T-helper 2 cell (primary cell): ENCODE measurements at regions not wholly inside any gene's neighbourhood (a gene's known extent, or its start where the extent isn't known, plus 50 kb on each side); places are given as distances from the start of the nearest gene placed in this dataset.
"Not testable (repeated sequence)": the region's sequence is repeated elsewhere in the genome, so short reads cannot be mapped to it uniquely, and the experiment has no call there.

ENCODE experiments used
- DNase-seq, 5 experiments: peaks; one replicate each; pipeline versions ENCODE4 v3.0.0 to v3.0.0-alpha.2; 2012 to 2022

GRCh38 chr12:25382311-25383106 is 131.8 kb upstream of the KRAS start:
- DNase-seq: peak in 1 of 5 experiments; percentile 22

GRCh38 chr12:25377469-25378177 is 126.9 kb upstream of the KRAS start:
- peak in 2 of 5 experiments; percentile 7 to 90 for DNase-seq

GRCh38 chr12:25376985-25377384 is 126.3 kb upstream of the KRAS start:
- DNase-seq: peak in 1 of 5 experiments; percentile 46

GRCh38 chr12:25376407-25376806 is 125.7 kb upstream of the KRAS start:
- no peak for DNase-seq

DNA sequence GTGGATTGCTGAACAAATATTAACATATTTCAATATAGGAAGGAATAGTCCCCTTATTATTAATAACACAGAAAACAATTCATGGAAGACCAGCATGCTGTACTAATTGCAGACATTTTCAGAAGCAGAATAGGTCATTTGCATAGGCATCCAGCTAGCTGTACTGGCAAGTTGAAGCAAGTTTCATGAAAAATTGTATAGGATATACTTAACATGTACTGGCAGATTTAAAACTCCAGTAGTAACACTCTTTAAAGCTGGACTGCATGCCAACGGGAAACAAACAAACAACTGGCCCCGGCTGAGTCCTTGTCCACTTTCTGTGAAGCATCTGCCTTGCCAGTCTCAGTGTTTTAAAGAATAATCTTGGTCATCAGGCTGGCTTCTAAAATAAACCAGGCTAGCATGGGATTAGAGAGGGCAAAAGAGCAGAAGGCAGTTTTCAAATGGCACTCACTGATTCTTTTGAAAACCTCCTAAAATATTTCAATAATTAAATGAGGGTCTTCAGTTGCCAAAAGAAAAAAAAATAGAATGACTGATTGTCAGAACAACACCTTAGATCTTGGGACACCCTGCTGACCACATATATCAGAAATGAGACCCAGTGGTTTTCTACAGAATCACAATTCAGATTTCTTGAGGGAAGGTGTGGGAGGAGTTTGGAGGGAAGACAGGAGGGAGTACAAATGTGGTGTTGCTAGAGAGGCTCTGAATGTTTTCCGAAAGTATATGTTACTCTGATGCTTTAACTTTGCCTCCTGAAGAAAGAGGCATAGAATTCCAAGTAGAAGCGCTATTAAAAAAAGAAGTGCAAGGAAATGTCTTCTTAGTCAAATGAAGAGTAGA is 122.5 kb upstream of the KRAS start:
- DNase-seq: peak in 1 of 5 experiments; percentile 88

DNA sequence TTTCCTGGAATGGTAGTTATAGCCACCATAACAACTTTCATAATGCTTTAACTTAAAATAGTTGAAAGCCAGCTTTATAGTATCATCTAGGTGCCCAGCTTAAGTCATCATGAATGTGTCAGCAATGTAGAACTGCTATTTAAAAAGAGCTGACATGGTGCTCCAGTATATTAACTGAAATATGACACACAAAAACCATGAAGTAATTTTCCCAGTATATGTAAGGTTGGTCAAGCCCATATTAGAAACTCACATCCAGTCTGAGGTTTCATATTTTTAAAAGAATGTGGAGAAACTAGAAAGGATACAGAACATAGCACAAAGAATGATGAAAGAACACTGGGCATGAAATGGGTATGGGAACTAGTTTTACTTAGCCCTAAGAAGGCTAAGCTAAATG is 121.3 kb upstream of the KRAS start:
- no peak for DNase-seq

DNA sequence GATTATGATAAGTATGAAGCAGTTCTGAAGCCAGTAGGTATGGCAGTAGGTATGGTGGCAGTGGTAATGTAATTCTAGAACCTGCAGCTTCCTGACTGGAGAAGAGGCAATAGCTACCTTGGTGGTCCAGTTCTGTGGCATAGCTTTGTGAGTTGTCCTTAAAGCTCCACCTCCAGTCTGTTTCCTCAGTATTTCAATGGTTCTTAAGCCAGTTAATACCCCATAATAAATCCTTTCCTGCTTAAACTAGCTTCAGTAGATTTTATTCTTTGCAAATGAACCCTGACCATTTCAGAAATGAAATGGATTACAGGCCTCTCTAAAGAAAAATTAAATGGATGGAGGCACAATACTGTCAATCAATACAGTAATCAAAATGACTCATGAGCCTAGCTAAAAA is 117.8 kb upstream of the KRAS start:
- DNase-seq: no peak

DNA sequence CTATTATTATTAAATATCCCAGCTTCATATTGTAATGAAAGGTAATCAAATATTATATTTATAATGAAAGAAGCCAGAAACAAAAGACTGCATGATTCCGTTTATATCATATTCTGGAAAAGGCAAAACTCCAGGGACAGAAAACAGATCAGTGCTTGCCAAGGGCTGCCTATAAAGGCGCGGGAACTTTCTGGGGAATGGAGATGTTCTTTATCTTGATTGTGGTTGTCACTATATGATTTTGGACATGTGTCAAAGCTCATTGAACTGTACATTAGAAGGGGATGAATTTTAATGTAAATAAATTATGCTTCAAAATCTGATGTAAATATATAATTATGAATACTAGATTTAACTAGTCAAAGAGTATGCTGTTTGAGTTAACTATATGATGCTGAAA is 115.4 kb upstream of the KRAS start:
- no peak for DNase-seq

DNA sequence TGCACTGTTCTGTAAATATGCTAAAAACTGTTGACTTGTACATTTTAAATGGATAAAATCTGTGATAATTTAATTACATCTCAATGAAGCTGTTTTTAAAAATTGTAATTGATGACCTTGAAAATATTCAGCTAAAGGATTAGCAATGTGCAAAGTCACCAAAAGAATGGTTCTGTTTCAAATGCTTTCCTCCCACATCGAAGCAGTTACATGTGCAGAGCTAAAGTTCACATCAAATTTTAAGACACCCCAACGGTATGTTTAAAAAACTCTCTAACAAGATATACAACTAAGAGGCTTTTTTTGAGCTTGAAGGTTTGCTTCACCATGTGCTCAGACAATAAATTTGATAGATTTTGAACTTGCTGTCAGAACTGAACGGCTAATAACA is 114.6 kb upstream of the KRAS start:
- peak in 1 of 5 experiments; percentile 31 for DNase-seq

DNA sequence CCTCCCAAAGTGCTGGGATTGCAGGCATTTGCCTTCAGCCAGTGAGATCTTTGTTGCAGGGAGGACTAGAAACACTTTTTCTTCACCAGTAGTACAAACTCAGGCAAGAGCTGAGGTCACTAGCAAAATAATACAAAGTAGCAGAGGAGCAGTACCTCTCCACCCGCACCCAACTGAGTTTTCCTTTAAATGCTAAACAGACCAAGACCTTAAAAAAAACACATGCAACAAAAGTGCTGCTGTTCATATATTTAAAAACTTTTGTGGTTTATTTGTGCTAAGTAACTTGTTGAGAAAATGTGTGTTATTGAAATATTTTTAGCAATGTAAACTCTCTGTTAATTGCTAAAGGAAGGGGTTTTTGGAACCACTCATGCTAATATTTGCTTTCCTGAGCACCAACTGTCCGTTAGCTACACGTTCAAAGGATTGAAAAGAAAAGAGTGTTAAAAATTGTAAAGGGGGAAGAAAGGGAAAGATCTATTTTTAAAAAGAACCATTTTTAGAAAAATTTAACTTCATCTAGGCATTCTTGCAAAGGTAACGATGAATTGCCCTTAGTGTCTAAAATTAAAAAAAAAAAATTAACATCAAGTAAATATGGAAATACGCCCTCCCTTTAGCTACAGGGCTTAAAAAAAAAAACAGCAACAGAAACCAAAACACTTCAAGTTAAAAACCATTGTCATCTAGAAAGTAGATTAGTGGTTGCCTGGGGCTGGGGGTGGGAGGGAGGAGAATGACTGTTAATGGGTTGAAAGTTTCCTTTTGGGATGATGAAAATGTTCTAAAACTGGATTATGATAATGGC is 114.0 kb upstream of the KRAS start:
- peak in 2 of 5 experiments; percentile 50 to 89 for DNase-seq

- DNase-seq: no peak
Observed at GRCh38 chr12:25362646-25363045, 111.9 kb upstream of the KRAS start.

DNA sequence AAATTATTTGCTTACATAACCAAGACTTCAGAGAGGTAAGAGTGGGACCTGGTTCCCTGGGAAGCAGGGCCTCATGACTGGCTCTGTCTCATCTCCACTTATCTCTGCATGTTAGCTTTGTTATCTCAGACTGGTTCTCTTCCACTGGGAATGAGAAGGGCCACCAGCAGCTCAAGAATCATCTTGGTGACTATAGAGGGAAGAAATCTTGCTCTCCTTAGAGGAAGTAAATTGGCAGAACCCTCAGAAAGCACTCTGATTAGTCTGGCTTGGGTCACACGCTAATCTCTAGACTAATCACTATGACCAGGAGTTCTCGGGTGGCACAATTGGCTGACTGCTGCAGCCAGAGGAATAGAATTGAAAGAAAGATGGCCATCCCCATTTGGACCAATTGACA is 110.8 kb upstream of the KRAS start:
- DNase-seq: no peak

GRCh38 chr12:25357595-25357994 is 106.9 kb upstream of the KRAS start:
- no peak for DNase-seq

- not testable (repeated sequence) for DNase-seq
Observed at GRCh38 chr12:25352942-25353341, 102.2 kb upstream of the KRAS start.

- DNase-seq: peak in 1 of 5 experiments; percentile 58
Observed at GRCh38 chr12:25352083-25352918, 101.6 kb upstream of the KRAS start.

DNA sequence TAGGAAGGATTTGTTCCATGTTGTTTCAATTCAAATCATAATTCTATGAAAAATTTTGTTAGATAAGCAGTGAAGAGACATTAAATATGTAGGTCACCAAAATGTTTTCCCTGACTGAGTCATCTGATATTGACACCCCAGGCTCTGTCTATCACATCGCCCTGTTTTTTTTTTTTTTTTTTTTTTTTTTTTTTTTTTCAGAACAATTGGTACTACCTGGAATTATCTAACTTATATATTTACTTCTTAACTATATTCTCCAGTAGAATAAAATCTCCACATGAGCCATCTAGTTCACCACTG is 97.8 kb upstream of the KRAS start:
- no peak for DNase-seq

DNA sequence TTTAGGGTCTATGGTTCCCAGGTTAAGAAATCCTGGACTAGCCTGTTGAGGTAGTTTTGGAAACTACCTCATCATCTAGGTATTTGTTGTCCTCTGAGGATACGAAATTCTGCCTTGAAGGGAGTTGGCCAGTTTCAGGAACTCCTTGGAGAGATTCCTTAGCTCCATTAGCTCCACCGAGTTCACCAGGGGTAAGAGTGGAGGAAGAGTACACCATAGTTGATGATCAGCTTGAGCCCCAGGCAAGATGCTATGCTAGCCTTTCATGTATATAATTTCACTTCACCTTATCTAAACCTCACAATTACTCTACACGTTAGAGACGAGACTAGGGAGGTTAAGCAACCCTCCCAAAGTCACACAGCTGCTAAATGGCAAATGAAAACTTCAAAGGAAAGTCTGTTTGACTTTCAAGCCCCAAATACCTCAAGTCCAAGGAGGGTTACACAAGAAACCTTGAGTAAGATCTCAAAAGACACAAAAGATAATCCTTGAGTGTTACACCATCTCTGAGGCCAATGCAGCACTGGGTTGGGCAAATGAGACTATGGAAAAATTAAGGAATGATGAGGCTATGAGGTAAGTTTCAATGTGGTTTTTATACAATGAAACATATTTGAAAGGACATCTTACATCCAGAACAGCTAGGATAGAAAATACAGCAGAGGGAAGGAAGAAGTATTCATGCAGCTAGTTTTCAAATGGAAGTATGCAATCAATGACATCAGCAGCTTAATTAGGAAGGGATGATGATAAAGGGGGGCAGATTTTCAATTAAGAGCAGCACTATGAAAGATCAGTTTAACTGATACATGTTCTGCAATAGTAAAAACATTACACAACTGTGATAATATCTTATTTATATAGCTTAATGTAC is 97.2 kb upstream of the KRAS start:
- DNase-seq: peak in 1 of 5 experiments; percentile 16

- not testable (repeated sequence) for DNase-seq
Observed at GRCh38 chr12:25341877-25342276, 91.1 kb upstream of the KRAS start.

DNA sequence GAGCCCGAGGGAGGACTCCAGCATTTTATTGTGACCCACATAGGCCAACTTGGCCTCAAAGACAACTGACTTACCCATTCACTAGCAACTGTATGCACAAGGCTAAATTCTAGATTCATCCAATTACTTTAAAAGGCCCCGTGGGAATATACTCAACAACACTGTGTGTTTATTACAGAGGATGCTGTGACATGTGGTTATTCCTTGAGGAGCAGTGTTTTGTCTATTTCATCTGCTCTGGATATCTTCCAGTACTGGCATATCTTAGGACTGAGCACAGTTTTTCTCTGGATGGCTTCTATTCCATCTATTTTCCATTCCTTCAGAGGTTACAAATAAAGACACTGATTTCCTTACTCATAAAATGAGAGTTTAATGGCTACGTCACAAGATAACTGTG is 87.2 kb upstream of the KRAS start:
- DNase-seq: no peak

DNA sequence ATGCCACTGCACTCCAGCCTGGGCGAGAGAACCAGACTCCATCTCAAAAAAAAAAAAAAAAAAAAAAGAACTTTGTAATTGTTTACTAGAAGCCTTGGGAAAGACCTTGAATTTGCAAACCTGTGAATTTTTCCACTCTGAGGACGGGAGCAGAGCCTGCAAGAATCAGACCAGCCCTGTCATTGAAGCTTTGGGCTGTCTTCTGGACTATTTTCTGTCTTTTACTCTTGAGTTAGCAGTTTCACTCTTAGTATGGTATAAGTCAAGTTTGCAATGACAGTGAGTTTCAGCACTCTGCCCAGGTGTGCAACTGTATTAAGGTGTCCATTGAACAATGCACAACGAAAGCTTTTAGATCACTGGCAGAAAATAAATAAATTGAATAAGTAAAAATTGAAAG is 81.4 kb upstream of the KRAS start:
- peak in 1 of 5 experiments; percentile 35 for DNase-seq
